ENCODE measurements at regions not wholly inside any gene's neighbourhood (a gene's known extent, or its start where the extent isn't known, plus 50 kb on each side); places are given as distances from the start of the nearest gene placed in this dataset.

DNA sequence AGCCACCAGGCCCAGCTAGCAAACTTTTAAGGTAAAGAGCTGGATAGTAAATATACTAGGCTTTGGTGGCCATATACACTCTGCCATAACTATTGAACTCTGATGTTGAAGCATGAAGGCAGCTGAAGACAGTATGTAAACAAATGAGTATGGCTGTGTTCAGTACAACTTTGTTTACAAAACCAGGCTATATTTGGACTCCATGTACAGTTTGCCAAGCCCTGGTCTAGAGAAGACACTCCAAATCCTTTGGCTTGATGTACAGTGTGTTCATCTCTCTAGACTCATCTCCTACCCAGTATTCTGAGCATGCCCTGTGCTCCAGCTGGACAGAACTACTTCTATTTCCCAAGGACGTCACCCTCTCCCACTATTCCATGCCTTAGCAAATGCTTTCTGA, 54.3 kb upstream of the MEGF10 start:
- TF ChIP-seq, protein P1, sequence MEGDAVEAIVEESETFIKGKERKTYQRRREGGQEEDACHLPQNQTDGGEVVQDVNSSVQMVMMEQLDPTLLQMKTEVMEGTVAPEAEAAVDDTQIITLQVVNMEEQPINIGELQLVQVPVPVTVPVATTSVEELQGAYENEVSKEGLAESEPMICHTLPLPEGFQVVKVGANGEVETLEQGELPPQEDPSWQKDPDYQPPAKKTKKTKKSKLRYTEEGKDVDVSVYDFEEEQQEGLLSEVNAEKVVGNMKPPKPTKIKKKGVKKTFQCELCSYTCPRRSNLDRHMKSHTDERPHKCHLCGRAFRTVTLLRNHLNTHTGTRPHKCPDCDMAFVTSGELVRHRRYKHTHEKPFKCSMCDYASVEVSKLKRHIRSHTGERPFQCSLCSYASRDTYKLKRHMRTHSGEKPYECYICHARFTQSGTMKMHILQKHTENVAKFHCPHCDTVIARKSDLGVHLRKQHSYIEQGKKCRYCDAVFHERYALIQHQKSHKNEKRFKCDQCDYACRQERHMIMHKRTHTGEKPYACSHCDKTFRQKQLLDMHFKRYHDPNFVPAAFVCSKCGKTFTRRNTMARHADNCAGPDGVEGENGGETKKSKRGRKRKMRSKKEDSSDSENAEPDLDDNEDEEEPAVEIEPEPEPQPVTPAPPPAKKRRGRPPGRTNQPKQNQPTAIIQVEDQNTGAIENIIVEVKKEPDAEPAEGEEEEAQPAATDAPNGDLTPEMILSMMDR (optimal IDR thresholded peaks at IDR 0.05 in 1 of 3, IDR thresholded peaks at IDR 0.05 in 1 of 3, conservative IDR thresholded peaks at IDR 0.05 in 1 of 3; ENCODE audit: extremely low read depth in 1 of 3, insufficient read depth in 2 of 3, low read length in 3 of 3): no peak
- TF ChIP-seq EZH2 (IDR thresholded peaks at IDR 0.05; ENCODE audit: low read length): no peak

All from keratinocyte (primary cell).